GM12864 (cell line): ENCODE measurements at regions not wholly inside any gene's neighbourhood (a gene's known extent, or its start where the extent isn't known, plus 50 kb on each side); places are given as distances from the start of the nearest gene placed in this dataset.

ENCODE experiments used
- DNase-seq: peaks from one replicate; pipeline ENCODE4 v3.0.0-alpha.2; 2011; ENCODE audit warnings: low read depth
- H3K4me3 ChIP-seq: 2 replicates; pipeline ENCODE4 v1.5.1; 2011; ENCODE audit warnings: mild to moderate bottlenecking, low read depth, low read length, control low read depth
- CTCF ChIP-seq: IDR thresholded peaks from 2 replicates; pipeline ENCODE4 v1.5.1; 2011; ENCODE audit warnings: low read depth, mild to moderate bottlenecking, moderate library complexity, low read length, control low read depth, inconsistent platforms; ENCODE audit errors: missing control alignments

DNA sequence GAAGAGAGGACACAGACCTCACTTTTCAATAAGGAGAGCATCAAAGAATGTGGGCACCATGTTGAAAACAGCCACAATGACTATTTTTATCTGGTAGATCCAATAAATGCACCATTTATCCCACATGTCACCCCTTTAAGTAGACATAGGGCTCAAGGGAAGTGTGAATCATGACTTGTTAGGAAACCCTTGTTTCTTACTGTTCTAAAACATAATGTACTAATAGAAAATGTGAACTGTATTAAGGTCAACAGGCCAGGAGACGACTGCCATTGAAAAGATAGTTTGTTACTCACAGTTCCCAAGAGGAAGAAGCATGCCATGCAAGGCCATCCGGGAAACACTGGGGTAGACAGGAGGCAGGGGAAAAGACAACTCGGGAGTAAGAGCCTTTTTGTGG lies 137.7 kb downstream of the EN1 start:
- no peak for TF ChIP-seq CTCF
- no peak overlapping the region for H3K4me3 ChIP-seq
- DNase-seq, result no peak

- no peak overlapping the region for H3K4me3 ChIP-seq
- no peak for TF ChIP-seq CTCF
- no peak for DNase-seq
Measured at GRCh38 chr2:118706844-118707243, 140.6 kb downstream of the EN1 start.

DNA sequence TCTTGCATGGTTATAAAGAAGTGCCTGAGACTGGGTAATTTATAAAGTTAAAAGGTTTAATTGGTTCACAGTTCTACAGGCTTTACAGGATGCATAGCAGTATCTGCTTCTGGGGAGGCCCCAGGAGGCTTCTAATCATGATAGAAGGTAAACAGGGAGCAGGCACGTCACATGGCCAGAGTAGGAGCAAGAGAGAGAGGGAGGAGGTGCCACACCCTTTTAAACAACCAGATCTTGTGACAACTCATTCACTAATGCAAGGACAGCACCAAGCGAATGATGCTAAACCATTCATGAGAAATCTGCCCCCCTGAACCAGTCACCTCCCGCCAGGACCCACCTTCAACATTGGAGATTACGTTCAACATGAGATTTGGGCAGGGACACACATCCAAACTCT lies 141.1 kb downstream of the EN1 start:
- no peak for DNase-seq
- no peak overlapping the region for H3K4me3 ChIP-seq
- TF ChIP-seq CTCF, result no peak

DNA sequence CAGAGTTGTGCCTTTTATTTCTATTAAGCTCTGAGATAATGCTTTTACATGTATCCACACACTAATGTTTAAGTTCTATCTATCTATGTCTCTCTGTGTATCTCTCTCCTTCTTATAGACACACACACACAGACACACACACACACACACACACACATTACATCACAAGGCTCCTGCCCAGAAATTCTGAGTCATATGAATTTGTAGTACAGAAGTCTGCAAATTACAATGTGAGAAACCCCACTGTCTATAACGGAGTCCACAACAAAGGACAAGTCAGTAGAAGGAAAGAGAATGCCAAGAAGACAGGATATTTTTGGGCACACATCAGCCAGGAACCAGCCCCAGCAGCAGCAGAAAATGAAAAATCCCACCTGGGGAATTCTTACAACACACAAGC lies 142.4 kb downstream of the EN1 start:
- no peak for TF ChIP-seq CTCF
- no peak for DNase-seq
- H3K4me3 ChIP-seq, result no peak overlapping the region

DNA sequence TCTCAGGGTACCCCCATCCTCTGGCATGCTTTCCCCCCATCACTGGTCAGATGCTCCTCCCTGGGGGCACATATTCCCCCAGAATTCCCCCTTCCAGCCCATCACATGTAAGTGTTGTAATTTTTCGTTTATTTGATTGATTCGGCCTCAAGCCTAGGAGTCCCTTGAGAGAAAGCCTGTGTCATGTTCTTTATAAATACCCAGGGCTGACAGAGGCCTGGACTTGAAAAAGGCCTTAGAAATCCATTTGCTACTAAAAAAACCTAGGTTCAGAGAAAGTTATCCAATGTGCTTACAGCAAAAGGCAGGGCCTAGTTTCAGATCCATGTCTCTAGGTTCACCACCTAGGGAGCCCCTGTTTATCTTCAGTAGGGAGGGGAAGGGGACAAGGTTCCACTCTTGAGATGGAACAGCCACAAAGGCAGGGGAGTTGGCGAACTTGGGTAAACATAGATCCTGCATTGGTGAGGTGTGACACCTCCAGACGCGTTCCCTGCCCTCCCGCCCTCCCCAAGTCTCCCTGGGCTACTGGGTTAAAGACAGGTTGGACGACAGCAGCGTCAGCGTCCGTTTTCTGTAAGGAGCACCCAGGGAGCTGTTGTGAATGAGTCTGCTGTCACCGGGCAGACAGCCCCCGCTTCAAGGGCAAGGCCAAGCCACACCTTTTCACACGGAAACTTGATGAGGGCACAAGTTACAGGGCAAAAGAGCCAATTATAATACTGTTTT lies 147.8 kb downstream of the EN1 start:
- no peak for TF ChIP-seq CTCF
- DNase-seq, result no peak
- H3K4me3 ChIP-seq, result no peak overlapping the region

DNA sequence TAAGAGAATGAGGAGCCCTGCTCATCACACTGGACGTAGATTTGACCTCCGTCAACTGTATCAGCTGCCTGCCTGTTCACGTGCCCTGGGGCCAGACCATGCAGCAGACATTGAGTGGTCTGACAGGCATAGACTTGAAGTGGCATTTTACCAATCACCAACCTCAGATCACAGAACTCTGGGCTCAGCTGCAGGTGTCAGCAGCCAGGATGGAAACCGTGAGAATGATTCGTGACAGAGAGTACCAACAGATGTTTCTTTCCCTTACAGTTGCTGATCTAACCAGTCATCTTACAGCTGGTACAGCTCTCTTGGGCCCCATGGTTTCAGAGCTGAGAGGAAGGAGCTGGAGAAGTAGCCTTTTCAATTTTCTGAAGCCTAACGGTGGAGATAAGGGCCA lies 148.9 kb downstream of the EN1 start:
- no peak for TF ChIP-seq CTCF
- no peak for DNase-seq
- H3K4me3 ChIP-seq, result no peak overlapping the region

- no peak for DNase-seq
- no peak for TF ChIP-seq CTCF
- H3K4me3 ChIP-seq, result no peak overlapping the region
Measured at GRCh38 chr2:118697781-118698180, 149.7 kb downstream of the EN1 start.
